Parathyroid adenoma (tissue), 2 donors: ENCODE measurements at regions not wholly inside any gene's neighbourhood (a gene's known extent, or its start where the extent isn't known, plus 50 kb on each side); places are given as distances from the start of the nearest gene placed in this dataset.

Source experiments
- H2AFZ ChIP-seq: fragments of 300-600 bp; sonication (generic); one replicate; pipeline ENCODE4 v1.7.0; 2017; ENCODE audit warnings: antibody characterized with exemption, mild to moderate bottlenecking
- H3K27ac ChIP-seq: fragments of 300-600 bp; sonication (generic); one replicate; pipeline ENCODE4 v1.7.0; 2017
- H3K27me3 ChIP-seq: fragments of 300-600 bp; sonication (generic); one replicate; pipeline ENCODE4 v1.7.0; 2017; ENCODE audit warnings: low read length; ENCODE audit not compliant: control insufficient read depth, insufficient read depth
- H3K36me3 ChIP-seq: fragments of 300-600 bp; sonication (generic); one replicate; pipeline ENCODE4 v1.7.0; 2017; ENCODE audit warnings: low read length; ENCODE audit not compliant: control insufficient read depth, insufficient read depth
- H3K4me1 ChIP-seq: fragments of 300-600 bp; sonication (generic); one replicate; pipeline ENCODE4 v1.7.0; 2017; ENCODE audit warnings: control low read depth
- H3K4me2 ChIP-seq: fragments of 300-600 bp; sonication (generic); one replicate; pipeline ENCODE4 v1.7.0; 2017; ENCODE audit warnings: low read length
- H3K4me3 ChIP-seq: fragments of 300-600 bp; sonication (generic); one replicate; pipeline ENCODE4 v1.7.0; 2017; ENCODE audit warnings: low read depth, low read length
- H3K79me2 ChIP-seq: fragments of 300-600 bp; sonication (generic); one replicate; pipeline ENCODE4 v1.7.0; 2017; ENCODE audit warnings: control low read depth
- H3K9ac ChIP-seq: fragments of 300-600 bp; sonication (generic); one replicate; pipeline ENCODE4 v1.7.0; 2017; ENCODE audit warnings: mild to moderate bottlenecking
- H3K9me3 ChIP-seq: fragments of 300-600 bp; sonication (generic); one replicate; pipeline ENCODE4 v1.7.0; 2017; ENCODE audit warnings: low read length; ENCODE audit not compliant: control insufficient read depth
- TF ChIP-seq, protein P1 (sequence below): fragments of 300-600 bp; sonication (generic); IDR thresholded peaks from one replicate; pipeline ENCODE4 v1.7.0; 2017; ENCODE audit warnings: antibody characterized with exemption, mild to moderate bottlenecking
- donor health status: primary hyperparathyroidism.

- TF ChIP-seq, protein P1, sequence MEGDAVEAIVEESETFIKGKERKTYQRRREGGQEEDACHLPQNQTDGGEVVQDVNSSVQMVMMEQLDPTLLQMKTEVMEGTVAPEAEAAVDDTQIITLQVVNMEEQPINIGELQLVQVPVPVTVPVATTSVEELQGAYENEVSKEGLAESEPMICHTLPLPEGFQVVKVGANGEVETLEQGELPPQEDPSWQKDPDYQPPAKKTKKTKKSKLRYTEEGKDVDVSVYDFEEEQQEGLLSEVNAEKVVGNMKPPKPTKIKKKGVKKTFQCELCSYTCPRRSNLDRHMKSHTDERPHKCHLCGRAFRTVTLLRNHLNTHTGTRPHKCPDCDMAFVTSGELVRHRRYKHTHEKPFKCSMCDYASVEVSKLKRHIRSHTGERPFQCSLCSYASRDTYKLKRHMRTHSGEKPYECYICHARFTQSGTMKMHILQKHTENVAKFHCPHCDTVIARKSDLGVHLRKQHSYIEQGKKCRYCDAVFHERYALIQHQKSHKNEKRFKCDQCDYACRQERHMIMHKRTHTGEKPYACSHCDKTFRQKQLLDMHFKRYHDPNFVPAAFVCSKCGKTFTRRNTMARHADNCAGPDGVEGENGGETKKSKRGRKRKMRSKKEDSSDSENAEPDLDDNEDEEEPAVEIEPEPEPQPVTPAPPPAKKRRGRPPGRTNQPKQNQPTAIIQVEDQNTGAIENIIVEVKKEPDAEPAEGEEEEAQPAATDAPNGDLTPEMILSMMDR: no peak
- Histone ChIP-seq H3K4me2 (no peak overlapping the region), H3K79me2 (no peaks in the 10 kb centered on the region), H3K4me1 (no peaks in the 10 kb centered on the region), H3K9me3 (no peaks in the 10 kb centered on the region), H3K4me3 (no peak overlapping the region), H2AFZ (no peak overlapping the region), H3K27ac (no peak overlapping the region), H3K9ac (no peak overlapping the region), H3K27me3 (no peaks in the 10 kb centered on the region), H3K36me3 (no peaks in the 10 kb centered on the region)
Measured at GRCh38 chr18:61108706-61109105, 224.5 kb upstream of the CDH20 start.

GRCh38 chr18:61123309-61123708 lies 209.9 kb upstream of the CDH20 start:
- H3K4me2 ChIP-seq: no peak overlapping the region
- no peak overlapping the region for H2AFZ ChIP-seq
- no peak overlapping the region for H3K9ac ChIP-seq
- H3K27me3 ChIP-seq: no peaks in the 10 kb centered on the region
- H3K4me3 ChIP-seq: no peak overlapping the region
- H3K9me3 ChIP-seq: no peaks in the 10 kb centered on the region
- H3K4me1 ChIP-seq: no peaks in the 10 kb centered on the region
- TF ChIP-seq, protein P1: no peak
- no peaks in the 10 kb centered on the region for H3K36me3 ChIP-seq
- no peak overlapping the region for H3K27ac ChIP-seq
- H3K79me2 ChIP-seq: no peaks in the 10 kb centered on the region

DNA sequence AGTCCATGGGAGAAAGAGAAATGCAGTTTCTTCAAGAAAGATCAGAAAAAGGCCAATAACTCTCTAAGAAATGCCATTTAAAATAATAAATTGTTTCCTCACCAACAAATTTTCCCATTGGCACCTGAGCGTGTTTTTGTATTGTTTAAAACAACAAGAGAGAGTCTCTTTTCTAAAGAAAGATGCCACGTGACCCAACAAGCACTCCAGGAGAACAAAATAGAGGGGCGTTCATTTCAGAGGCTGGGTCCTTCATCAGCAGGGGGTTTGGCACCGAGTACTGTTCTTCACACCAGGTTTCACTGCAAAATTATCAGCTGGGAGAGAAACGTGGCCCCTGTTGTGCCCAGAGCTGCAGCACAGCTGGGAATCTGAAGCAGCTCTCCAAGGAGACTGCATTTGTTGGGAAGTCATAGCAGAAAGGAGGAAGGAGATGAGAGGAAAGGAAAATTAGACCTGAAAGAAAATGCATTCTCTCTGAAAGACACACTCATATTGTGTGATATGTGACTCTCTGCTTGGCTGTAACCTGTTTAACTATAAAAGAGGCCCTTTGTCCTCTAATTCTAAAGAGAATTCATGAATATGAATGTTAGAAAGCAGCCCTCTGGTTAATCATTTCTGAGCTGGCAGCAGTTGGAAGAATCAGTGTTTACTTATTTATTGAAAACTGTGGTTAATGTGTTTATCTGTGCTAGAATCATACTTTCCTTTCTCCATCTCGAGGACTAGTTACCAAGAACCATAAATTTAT lies 205.3 kb upstream of the CDH20 start:
- TF ChIP-seq, protein P1: no peak
- Histone ChIP-seq H2AFZ (no peak overlapping the region), H3K4me3 (no peak overlapping the region), H3K9ac (no peak overlapping the region), H3K4me1 (no peaks in the 10 kb centered on the region), H3K36me3 (no peaks in the 10 kb centered on the region), H3K4me2 (no peak overlapping the region), H3K27me3 (no peaks in the 10 kb centered on the region), H3K27ac (no peak overlapping the region), H3K9me3 (no peaks in the 10 kb centered on the region), H3K79me2 (no peaks in the 10 kb centered on the region)

DNA sequence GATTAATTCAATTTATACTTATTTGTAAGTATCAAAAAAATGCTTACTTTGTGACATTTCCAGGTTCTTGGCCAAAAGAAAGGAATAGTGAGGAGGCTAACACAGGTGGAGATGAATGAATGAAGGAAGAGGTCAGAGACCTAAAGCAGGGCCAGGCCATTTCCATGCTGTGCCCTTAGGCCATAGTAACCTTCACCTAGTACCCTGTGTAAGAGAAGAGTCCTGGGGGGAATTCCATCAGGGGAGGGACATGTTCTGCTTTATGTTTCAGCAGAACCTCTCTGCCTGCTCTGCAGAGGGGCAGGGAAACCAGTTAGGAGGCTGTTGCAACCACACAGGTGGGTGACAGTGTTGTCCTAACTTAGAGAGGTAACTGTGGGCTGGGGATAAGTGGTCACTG lies 204.2 kb upstream of the CDH20 start:
- no peak overlapping the region for H3K27ac ChIP-seq
- no peak overlapping the region for H3K4me2 ChIP-seq
- no peak overlapping the region for H2AFZ ChIP-seq
- H3K9me3 ChIP-seq: no peaks in the 10 kb centered on the region
- H3K27me3 ChIP-seq: no peaks in the 10 kb centered on the region
- TF ChIP-seq, protein P1: no peak
- no peaks in the 10 kb centered on the region for H3K4me1 ChIP-seq
- no peak overlapping the region for H3K4me3 ChIP-seq
- H3K9ac ChIP-seq: no peak overlapping the region
- no peaks in the 10 kb centered on the region for H3K36me3 ChIP-seq
- H3K79me2 ChIP-seq: no peaks in the 10 kb centered on the region

GRCh38 chr18:61132031-61132430 lies 201.2 kb upstream of the CDH20 start:
- Histone ChIP-seq H2AFZ (no peak overlapping the region), H3K9me3 (no peaks in the 10 kb centered on the region), H3K4me1 (no peaks in the 10 kb centered on the region), H3K9ac (no peak overlapping the region), H3K36me3 (no peaks in the 10 kb centered on the region), H3K27ac (no peak overlapping the region), H3K4me3 (no peak overlapping the region), H3K4me2 (no peak overlapping the region), H3K27me3 (no peaks in the 10 kb centered on the region), H3K79me2 (no peaks in the 10 kb centered on the region)
- TF ChIP-seq, protein P1: no peak
